AG04449 (cell line): ENCODE measurements at regions not wholly inside any gene's neighbourhood (a gene's known extent, or its start where the extent isn't known, plus 50 kb on each side); places are given as distances from the start of the nearest gene placed in this dataset.

Source experiments
- CTCF ChIA-PET: fragments of 350-600 bp; formaldehyde crosslinking; extraction: SDS; loops from one replicate; lab custom pipeline; 2021; ENCODE audit warnings: antibody characterized with exemption; lab: Yijun Ruan, JAX
- POLR2A ChIA-PET: fragments of 400-600, 350-600 bp; formaldehyde crosslinking; extraction: SDS; loops from one replicate; lab custom pipeline; 2020; ENCODE audit warnings: antibody characterized with exemption, inconsistent platforms; lab: Yijun Ruan, JAX
- DNase-seq: peaks from one replicate; pipeline ENCODE4 v3.0.0-alpha.2; 2010; ENCODE audit warnings: low read depth, low spot score
- H3K4me3 ChIP-seq: 2 replicates; pipeline ENCODE4 v1.5.1; 2011; ENCODE audit warnings: low read depth, mild to moderate bottlenecking, control low read depth, low read length
- TF ChIP-seq, protein P1 (sequence below): IDR thresholded peaks from one replicate; pipeline ENCODE4 v1.5.1; 2011; ENCODE audit warnings: mild to moderate bottlenecking, moderate library complexity, low read length, control low read depth, inconsistent platforms; ENCODE audit not compliant: insufficient read depth; ENCODE audit errors: missing control alignments

DNA sequence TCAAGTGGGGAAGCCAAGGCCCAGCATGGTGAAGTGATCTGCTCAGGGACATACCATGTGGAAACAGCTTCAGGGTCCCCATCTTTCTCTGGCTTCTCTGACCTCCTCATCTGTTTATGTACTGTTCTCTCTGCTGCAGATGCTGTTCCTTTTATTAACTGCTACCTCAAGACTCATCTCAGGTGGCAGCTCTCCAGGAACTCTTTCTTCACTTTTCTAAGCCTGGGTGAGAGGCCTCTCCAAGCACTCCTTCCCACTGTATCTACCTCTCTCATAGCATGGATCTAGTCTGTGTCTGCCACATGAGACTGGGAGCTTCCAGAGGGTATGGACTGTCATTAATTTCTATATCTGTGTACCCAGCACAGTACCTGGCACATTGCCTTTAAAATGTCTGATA lies 73.4 kb upstream of the PPM1J start:
- CTCF ChIA-PET, result interaction anchor here (1.0 to 8.0 kb wide), 8 partner anchors 9 to 73 kb away, joined by 3 to 45 read pairs (median 4); partner anchors contain the start of gene PPM1J
- H3K4me3 ChIP-seq, result no peak overlapping the region
- TF ChIP-seq, protein P1, sequence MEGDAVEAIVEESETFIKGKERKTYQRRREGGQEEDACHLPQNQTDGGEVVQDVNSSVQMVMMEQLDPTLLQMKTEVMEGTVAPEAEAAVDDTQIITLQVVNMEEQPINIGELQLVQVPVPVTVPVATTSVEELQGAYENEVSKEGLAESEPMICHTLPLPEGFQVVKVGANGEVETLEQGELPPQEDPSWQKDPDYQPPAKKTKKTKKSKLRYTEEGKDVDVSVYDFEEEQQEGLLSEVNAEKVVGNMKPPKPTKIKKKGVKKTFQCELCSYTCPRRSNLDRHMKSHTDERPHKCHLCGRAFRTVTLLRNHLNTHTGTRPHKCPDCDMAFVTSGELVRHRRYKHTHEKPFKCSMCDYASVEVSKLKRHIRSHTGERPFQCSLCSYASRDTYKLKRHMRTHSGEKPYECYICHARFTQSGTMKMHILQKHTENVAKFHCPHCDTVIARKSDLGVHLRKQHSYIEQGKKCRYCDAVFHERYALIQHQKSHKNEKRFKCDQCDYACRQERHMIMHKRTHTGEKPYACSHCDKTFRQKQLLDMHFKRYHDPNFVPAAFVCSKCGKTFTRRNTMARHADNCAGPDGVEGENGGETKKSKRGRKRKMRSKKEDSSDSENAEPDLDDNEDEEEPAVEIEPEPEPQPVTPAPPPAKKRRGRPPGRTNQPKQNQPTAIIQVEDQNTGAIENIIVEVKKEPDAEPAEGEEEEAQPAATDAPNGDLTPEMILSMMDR, result no peak
- no peak for DNase-seq
- POLR2A ChIA-PET, result no interaction called here

DNA sequence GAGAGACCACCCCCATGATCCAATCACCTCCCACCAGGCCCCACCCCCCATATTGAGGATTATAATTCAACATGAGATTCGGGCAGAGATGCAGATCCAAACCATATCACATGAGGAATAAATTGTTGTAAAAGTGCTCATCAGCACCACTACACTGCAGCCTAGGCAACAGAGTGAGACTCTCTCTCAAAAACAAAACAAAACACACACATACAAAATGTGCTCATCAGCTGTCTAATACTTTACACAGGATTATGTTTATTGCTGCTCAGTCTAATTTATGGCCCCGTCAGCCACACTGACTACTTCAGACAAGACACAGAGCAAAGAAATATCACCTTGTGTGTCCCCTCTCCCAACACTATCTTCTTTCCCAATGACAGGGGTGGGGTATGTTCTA lies 72.9 kb upstream of the PPM1J start:
- ChIA-PET CTCF (interaction anchor here (1.1 to 8.0 kb wide), 8 partner anchors 9 to 80 kb away, joined by 3 to 45 read pairs (median 6); partner anchors contain the start of gene PPM1J), POLR2A (no interaction called here)
- DNase-seq, result no peak
- H3K4me3 ChIP-seq, result no peak overlapping the region
- TF ChIP-seq, protein P1, result no peak

DNA sequence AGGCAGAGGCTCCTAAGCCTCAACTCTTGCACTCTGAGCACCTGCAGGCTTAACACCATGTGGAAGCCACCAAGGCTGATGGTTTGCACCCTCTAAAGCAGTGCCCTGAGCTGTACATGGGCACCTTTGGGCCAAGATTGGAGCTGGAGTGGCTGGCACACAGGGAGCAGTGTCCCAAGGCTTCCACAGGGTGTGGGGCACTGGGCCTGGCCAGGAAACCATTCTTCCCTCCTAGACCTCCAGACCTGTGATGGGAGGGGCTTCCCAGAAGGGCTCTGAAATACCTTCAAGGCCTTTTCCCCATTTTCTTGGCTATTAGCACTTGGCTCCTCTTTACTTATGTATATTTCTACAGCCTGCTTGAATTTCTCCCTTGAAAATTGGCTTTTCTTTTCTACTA lies 67.9 kb upstream of the PPM1J start:
- TF ChIP-seq, protein P1, result no peak
- POLR2A ChIA-PET, result no interaction called here
- H3K4me3 ChIP-seq, result no peak overlapping the region
- no peak for DNase-seq
- CTCF ChIA-PET, result interaction anchor here (1.1 to 2.0 kb wide), 2 partner anchors 65 to 290 kb away, joined by 3 to 5 read pairs; partner anchors contain the start of gene LRIG2

DNA sequence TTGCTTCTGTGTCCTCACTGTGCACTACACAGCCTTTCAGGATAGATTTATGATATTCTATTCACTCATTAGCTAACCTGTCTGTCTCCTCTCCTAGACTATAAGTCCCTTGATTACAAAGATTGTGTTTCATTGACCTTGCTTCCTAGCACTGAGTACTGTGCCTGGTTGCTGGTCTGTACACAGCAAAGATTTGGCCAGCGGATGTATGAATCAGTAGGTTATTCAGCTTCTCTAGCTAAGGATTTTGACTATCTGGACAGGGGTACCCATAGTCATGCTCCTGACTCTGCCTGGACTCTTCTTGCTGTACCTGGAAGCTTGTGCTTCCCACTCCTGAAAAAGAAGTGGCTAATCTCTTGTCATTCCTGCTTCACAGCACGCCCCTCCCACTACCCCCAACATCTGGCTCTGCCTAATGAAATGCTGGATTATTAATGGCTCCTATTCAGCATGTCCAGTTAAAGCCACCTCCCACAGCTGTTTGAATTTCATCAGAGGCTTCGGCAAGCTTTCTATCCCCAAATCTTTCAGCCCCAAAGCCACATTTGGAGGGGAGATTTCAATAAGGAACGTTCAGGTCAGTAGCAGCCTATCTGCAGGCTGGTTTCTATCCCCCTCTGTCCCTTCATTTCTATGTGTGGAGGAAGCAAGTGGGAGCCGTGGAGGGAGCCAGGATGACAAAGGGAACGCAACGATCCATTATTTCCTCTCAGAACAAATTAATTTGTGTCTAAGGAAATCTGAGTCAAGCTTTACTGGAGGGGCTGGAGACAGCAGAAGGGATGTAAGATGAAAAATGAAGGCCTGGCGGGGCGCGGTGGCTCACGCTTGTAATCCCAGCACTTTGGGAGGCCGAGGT lies 64.8 kb upstream of the PPM1J start:
- TF ChIP-seq, protein P1, result no peak
- DNase-seq, result no peak
- no peak overlapping the region for H3K4me3 ChIP-seq
- ChIA-PET POLR2A (interaction anchor here (0.7 kb wide), 1 partner anchor 67 kb away, joined by 3 read pairs; no protein-coding TSS in a partner anchor), CTCF (interaction anchor here (0.8 to 3.7 kb wide), 7 partner anchors 9 to 64 kb away, joined by 3 to 19 read pairs (median 4); partner anchors contain the start of gene PPM1J)

DNA sequence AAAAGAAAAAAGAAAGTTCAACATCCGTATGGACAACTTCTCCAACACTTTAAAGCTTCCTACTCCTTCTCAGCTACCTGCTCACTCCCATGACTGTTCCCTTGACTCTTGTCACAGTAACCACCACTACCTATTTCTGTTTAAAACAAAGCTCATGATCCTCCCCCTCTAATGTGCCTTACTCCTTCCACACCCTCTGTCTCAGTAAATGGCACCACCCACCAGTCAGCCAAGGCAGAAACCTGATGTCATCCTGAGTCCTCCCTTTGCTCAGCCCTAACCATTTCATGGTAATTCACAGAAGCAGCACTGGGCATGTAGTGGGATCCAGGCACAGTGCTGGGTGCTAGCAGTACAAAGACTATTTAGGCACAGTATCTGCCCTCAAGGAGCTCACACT lies 63.0 kb upstream of the PPM1J start:
- no peak overlapping the region for H3K4me3 ChIP-seq
- POLR2A ChIA-PET, result no interaction called here
- TF ChIP-seq, protein P1, result no peak
- DNase-seq, result no peak
- CTCF ChIA-PET, result interaction anchor here (1.1 to 3.7 kb wide), 5 partner anchors 10 to 265 kb away, joined by 3 to 19 read pairs (median 5); partner anchors contain the start of gene PPM1J

DNA sequence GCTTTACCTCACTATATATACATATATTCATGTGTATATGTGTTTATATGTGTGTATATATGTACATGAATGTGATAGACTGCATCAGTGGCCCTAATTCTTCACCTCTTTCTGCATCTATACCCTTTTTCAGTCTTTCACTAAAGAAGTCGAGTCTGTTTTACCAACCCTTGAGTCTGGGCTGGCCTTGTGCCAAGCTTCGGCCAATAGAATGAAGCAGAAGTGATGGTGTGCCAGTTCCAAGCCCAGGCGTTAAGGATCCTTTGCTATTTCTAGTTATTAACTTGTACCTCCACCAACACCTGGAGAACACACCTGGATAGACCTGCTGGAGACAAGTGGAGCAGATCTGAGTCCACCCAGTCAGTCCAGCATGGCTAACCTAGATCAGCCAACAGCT lies 61.6 kb upstream of the PPM1J start:
- DNase-seq, result no peak
- ChIA-PET POLR2A (no interaction called here), CTCF (interaction anchor here (1.3 kb wide), 1 partner anchor 32 kb away, joined by 3 read pairs; no protein-coding TSS in a partner anchor)
- TF ChIP-seq, protein P1, result no peak
- no peak overlapping the region for H3K4me3 ChIP-seq
